HG02973 (cell line): ENCODE measurements at regions not wholly inside any gene's neighbourhood (a gene's known extent, or its start where the extent isn't known, plus 50 kb on each side); places are given as distances from the start of the nearest gene placed in this dataset.

ENCODE experiments used
- ATAC-seq: cut with Tn5 transposase; IDR thresholded peaks from one replicate; pipeline ENCODE4 v1.9.1; 2021; ENCODE audit warnings: moderate library complexity; ENCODE audit not compliant: unreplicated experiment

DNA sequence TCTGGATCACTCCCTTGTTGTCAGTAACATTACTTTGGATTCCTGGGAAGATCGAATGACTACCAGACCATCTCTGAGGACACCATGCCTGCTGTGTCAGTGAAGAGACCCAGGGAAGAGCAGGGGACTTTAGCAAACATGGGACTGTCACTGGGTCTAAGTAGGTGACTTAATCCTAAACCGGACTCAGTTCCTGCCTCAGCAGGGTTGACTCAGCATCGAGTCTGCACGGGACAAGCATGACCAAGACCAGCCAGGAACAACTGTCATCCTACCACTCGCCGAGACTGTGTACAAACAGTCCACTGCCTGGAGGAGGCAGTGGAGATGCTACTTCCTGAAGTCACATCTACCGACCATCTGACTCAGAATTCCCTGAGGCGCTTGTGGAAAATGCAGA lies 53.2 kb upstream of the RAB4A start:
- ATAC-seq = no peak

DNA sequence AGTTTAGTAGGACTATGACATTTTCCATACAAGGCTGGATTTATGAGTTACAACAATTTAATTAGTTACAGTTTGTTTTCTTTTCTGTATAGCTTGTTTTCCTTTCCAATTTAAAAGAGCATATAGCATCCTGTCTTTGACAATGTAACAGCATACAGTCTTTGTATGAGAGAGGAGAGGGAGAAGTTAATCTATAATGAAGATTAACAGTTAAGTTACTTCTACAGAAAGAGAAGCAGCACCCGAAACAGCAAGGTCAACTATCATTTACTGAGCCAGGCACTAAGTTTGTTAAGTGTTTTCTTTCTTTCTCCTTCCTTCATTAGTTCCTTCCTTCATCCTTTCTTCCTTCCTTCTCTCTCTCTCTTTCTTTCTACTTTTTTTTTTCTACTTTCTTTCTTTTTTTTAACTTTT lies 52.3 kb upstream of the RAB4A start:
- no peak for ATAC-seq

DNA sequence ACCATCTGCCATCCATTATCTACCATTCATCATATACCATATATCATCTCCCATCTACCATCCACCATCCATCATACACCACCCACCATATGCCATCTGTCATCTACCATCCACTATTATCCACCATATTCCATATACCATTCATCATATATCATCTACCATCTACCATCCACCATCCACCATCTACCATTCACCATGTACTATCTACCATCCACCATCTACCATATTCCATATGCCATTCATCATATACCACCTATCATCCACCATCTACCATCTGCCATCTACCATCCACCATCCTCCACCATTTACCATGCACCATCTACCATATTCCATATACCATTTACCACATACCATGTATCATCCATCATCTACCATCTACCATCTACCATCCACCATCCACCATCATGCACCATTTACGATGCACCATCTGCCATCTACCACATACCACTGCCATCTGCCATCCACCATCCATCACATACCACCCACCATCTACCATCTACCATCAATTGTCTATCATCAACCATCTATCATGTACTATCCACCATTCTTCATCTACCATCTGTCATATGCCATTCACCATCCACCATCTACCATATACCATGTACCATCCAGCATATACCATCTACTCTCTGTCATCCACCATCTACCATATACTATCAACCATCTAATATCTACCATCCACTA lies 50.6 kb upstream of the RAB4A start:
- no peak for ATAC-seq

DNA sequence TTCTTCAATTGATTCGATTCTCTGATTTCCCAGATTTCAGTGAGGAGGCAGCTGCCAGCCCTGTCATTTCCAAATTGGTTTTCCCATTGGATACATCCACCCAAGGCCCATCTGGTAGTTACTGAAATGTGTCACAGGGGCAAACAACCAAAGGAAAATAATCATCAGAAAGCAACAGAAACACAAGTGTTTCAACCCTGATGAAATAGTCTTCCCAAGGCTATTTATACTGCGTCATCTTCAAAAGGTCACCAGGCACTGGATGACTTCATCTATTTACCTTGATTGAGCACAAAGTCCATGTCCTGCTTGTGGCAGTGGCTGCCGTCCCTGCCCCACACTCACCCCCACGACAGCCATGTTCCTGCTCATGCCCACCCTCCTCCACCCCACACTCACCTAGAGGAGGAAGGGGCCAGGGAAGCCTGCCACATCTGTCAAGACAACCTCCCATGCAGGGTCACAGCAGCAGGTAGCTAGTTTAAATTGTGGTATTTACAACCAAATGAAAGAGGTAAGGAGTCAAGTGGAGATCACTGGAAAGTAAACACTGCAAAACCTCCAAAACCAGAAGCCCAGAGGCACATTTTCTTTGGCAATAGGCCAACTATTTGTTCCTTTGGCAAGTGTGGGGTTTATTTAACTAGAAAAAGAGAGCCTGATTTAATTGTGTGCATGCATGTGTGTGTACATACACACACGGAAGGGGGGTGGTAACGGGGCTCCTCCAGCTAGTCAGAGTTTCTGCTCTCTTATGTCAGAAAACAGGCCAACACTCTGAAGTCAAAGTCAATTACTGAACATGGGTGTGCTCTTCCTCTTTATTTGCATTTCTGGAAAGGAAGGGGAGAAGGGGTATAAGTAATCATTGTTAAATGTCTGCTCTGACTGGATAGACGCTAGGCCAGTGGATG lies 49.5 kb upstream of the RAB4A start:
- ATAC-seq = no peak
